Mesothelial cell of epicardium (in vitro differentiated cells): ENCODE measurements at regions not wholly inside any gene's neighbourhood (a gene's known extent, or its start where the extent isn't known, plus 50 kb on each side); places are given as distances from the start of the nearest gene placed in this dataset.

Source experiments
- DNase-seq, 2 experiments: peaks; one replicate each; pipeline ENCODE4 v3.0.0; 2021; ENCODE audit warnings: low spot score in 2 of 2; ENCODE audit not compliant: unreplicated experiment in 2 of 2
- H3K27ac Mint-ChIP-seq: 2 replicates; pipeline ENCODE4 v1.8.0; 2021; ENCODE audit warnings: mixed read lengths
- H3K27me3 Mint-ChIP-seq: 2 replicates; pipeline ENCODE4 v1.8.0; 2021; ENCODE audit warnings: low read depth, mixed read lengths
- H3K36me3 Mint-ChIP-seq: 2 replicates; pipeline ENCODE4 v1.8.0; 2021; ENCODE audit warnings: mixed read lengths
- H3K4me1 Mint-ChIP-seq: 2 replicates; pipeline ENCODE4 v1.8.0; 2021; ENCODE audit warnings: mixed read lengths
- H3K4me3 Mint-ChIP-seq: 2 replicates; pipeline ENCODE4 v1.8.0; 2021; ENCODE audit warnings: mild to moderate bottlenecking, moderate library complexity, mixed read lengths
- H3K9me3 Mint-ChIP-seq: 2 replicates; pipeline ENCODE4 v1.8.0; 2021; ENCODE audit warnings: mixed read lengths
- CTCF ChIP-seq: fragments of 200-600 bp; sonication (generic); IDR thresholded peaks from one replicate; pipeline ENCODE4 v1.5.0; 2021; ENCODE audit warnings: antibody characterized with exemption; ENCODE audit not compliant: unreplicated experiment

DNA sequence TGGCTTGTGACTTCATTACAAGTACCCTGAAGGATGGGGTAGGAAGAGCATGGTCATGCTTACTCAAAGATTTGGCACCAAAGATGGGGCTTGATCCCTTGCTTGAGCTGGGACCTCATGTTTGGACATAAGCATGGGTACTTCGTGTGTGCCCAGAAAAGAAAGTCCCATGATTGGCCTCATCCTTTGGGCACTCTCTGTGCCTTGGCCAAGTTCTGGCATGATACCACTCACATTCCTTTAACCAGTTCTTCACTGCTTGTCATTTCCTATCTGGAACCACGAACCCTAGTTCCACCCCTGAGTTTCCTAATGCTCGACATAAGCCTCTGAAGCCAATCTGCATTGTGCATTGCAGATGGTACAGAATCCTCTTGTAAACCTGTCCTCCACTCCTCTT, 107.0 kb downstream of the NAV1 start:
- Mint-ChIP-seq H3K4me3 (no peak overlapping the region), H3K4me1 (peaks cover 23% of the 10 kb centered on the region), H3K36me3 (peaks cover 14% of the 10 kb centered on the region), H3K9me3 (no peaks in the 10 kb centered on the region), H3K27me3 (peaks cover 22% of the 10 kb centered on the region), H3K27ac (no peak overlapping the region)
- no peak for TF ChIP-seq CTCF
- DNase-seq, result no peak

DNA sequence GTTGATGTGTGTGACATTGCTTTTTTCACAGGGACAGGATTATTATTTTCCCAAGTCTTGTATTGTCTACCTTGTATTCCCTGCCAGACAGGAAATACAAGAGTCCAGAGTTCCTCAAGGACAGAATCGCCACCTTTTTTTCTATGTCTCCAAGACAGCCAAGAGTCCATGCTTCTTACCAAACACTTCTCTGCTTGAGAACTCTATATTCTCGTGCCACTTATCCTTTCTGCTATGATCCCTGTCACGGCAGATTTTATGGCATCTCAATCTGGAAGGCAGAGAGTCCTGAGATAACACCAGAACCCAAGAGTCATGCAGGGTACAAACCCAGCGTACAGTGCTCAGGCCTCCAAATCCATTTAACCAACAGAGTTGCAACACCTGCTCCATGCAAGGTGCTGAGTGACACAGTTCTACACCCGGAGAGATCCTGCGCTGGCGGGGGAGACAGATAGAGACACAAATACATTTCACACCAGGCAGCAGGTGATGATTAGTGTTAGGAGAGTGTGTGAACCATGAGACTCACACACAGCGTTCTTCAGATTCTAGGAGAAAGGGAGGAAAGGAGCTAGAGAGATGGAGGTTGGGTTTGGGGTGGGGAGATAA, 107.6 kb downstream of the NAV1 start:
- H3K4me1 Mint-ChIP-seq, result peaks cover 29% of the 10 kb centered on the region
- H3K36me3 Mint-ChIP-seq, result peaks cover 12% of the 10 kb centered on the region
- H3K4me3 Mint-ChIP-seq, result peak overlapping the region; percentile 20
- peaks cover 22% of the 10 kb centered on the region for H3K27me3 Mint-ChIP-seq
- no peak for DNase-seq
- no peaks in the 10 kb centered on the region for H3K9me3 Mint-ChIP-seq
- no peak for TF ChIP-seq CTCF
- H3K27ac Mint-ChIP-seq, result no peak overlapping the region

GRCh38 chr1:201647094-201647493, 108.2 kb downstream of the NAV1 start:
- Mint-ChIP-seq H3K27me3 (peaks cover 22% of the 10 kb centered on the region), H3K4me3 (peak overlapping the region; percentile 86), H3K36me3 (peaks cover 12% of the 10 kb centered on the region), H3K9me3 (no peaks in the 10 kb centered on the region), H3K4me1 (peaks cover 34% of the 10 kb centered on the region), H3K27ac (no peak overlapping the region)
- no peak for DNase-seq
- TF ChIP-seq CTCF, result no peak

DNA sequence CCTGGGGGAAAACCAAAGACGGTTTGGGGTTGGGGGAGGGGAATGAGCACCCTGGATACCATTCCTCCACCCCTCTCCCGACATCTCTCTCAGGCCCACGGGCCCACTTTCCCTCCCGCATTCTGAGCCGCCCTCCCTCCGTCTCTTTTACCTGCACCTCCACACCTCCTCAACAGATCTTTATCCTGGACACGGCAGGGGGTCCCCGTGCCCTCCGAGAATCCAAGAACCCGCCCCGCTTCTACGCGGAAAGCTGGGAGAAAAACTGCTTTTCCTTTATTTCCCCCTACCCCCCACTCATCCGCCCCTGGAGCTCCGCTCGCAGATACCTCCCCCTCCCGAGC, 108.8 kb downstream of the NAV1 start:
- peak overlapping the region; percentile 86 for H3K4me3 Mint-ChIP-seq
- H3K27me3 Mint-ChIP-seq, result peaks cover 22% of the 10 kb centered on the region
- H3K27ac Mint-ChIP-seq, result peak overlapping the region; percentile 75
- H3K4me1 Mint-ChIP-seq, result peaks cover 36% of the 10 kb centered on the region
- H3K36me3 Mint-ChIP-seq, result peaks cover 12% of the 10 kb centered on the region
- DNase-seq, result no peak
- no peak for TF ChIP-seq CTCF
- H3K9me3 Mint-ChIP-seq, result no peaks in the 10 kb centered on the region

- Mint-ChIP-seq H3K9me3 (no peaks in the 10 kb centered on the region), H3K4me1 (peaks cover 42% of the 10 kb centered on the region), H3K27ac (peak overlapping the region; percentile 50), H3K4me3 (peak overlapping the region; percentile 86), H3K27me3 (peaks cover 22% of the 10 kb centered on the region), H3K36me3 (peaks cover 12% of the 10 kb centered on the region)
- TF ChIP-seq CTCF, result no peak
- peak; percentile 48 to 60 for DNase-seq
Observed at GRCh38 chr1:201648066-201648906, 109.4 kb downstream of the NAV1 start.
